Kidney epithelial cell (primary cell): ENCODE measurements at regions not wholly inside any gene's neighbourhood (a gene's known extent, or its start where the extent isn't known, plus 50 kb on each side); places are given as distances from the start of the nearest gene placed in this dataset.

ENCODE experiments used
- DNase-seq: peaks from one replicate; pipeline ENCODE4 v3.0.0-alpha.2; 2010; ENCODE audit warnings: low read depth
- H3K27me3 ChIP-seq: 2 replicates; pipeline ENCODE4 v1.6.0; 2011; ENCODE audit warnings: low read length; ENCODE audit not compliant: control insufficient read depth, insufficient read depth
- H3K36me3 ChIP-seq: 2 replicates; pipeline ENCODE4 v1.5.1; 2011; ENCODE audit warnings: low read length; ENCODE audit not compliant: control insufficient read depth, insufficient read depth
- H3K4me3 ChIP-seq: 2 replicates; pipeline ENCODE4 v1.5.1; 2011; ENCODE audit warnings: low read depth, mild to moderate bottlenecking, control low read depth, low read length
- TF ChIP-seq, protein P1 (sequence below): IDR thresholded peaks from 2 replicates; pipeline ENCODE4 v1.5.1; 2011; ENCODE audit warnings: mild to moderate bottlenecking, moderate library complexity, low read length, control low read depth, inconsistent platforms; ENCODE audit not compliant: insufficient read depth, poor library complexity, severe bottlenecking

DNA sequence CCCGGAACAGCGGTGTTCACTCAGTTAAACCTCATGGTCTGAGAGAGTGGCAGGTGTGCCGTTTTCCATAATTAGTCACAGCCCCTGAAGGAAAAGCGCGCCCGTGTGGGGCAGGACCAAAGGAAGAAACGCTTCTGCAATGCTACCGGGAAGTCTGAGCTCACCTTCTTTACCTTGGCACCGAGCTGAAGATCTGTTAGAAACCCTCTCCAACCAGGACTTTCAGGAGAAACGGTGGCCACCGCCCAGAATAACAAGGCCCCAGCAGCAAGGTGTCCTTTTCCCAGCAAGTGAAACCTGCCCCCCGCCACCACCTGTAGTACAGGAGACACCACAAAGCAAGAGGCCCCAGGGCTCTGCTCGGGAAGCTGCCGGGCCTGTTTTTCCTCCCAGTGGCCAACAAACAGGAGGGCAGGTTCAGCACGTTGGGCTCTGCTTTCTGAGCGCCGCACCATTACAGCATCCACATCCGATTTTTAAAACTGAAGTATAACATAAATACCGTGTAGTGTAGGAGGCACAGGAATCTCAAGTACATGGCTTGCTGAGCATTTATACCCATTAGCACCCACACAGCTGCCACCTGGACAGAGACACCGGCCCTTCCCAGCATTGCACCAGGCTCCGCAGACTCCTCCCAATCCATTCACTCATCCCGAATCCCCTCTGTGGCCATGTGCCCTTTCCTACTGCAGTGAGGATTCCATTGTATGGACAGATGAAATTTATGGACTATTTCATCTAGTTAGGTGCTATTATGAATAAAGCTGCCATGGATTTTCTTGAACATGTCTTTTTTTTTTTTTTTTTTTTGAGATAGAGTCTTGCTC lies 121.8 kb upstream of the RIOK3 start:
- no peaks in the 10 kb centered on the region for H3K27me3 ChIP-seq
- no peaks in the 10 kb centered on the region for H3K36me3 ChIP-seq
- TF ChIP-seq, protein P1, sequence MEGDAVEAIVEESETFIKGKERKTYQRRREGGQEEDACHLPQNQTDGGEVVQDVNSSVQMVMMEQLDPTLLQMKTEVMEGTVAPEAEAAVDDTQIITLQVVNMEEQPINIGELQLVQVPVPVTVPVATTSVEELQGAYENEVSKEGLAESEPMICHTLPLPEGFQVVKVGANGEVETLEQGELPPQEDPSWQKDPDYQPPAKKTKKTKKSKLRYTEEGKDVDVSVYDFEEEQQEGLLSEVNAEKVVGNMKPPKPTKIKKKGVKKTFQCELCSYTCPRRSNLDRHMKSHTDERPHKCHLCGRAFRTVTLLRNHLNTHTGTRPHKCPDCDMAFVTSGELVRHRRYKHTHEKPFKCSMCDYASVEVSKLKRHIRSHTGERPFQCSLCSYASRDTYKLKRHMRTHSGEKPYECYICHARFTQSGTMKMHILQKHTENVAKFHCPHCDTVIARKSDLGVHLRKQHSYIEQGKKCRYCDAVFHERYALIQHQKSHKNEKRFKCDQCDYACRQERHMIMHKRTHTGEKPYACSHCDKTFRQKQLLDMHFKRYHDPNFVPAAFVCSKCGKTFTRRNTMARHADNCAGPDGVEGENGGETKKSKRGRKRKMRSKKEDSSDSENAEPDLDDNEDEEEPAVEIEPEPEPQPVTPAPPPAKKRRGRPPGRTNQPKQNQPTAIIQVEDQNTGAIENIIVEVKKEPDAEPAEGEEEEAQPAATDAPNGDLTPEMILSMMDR = no peak
- H3K4me3 ChIP-seq = no peak overlapping the region
- DNase-seq = no peak

DNA sequence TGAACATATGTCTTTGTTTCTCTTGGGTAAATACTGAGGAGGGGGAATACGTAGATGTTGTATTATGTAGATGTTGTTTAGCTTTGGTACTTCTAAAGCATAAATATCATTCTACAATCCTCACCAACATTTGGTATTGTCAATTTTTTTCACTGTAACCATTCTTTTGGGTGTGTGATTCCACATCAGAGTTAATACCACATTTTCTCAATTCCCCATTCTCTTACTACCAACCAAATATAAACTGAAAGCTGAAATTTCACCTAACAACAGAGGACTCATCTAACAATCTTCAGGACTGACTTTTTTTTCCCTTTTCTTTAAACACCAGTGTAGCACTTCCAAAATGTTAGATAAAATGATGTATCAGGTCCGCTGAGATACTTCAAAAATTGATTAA lies 120.7 kb upstream of the RIOK3 start:
- TF ChIP-seq, protein P1 = no peak
- no peak overlapping the region for H3K4me3 ChIP-seq
- no peak for DNase-seq
- H3K36me3 ChIP-seq = no peaks in the 10 kb centered on the region
- no peaks in the 10 kb centered on the region for H3K27me3 ChIP-seq

DNA sequence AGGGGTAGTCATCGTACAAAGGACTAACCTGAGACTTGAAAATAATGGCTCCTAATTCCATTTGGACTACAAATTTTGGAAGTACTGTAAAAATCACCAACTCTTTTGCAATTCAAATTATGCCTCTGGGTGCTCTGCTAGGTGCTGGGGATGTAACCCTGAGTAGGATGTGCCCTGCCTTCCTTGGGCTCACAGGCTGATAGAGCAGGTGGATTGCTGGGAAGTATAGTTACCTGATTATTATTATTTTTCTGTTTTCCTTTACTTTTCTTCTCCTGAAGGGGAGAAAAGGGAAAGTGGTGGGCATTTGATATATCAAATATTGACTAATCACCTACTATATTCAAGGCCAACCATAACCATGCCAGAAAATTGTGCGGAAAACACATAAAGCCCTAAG lies 119.3 kb upstream of the RIOK3 start:
- TF ChIP-seq, protein P1 = no peak

DNA sequence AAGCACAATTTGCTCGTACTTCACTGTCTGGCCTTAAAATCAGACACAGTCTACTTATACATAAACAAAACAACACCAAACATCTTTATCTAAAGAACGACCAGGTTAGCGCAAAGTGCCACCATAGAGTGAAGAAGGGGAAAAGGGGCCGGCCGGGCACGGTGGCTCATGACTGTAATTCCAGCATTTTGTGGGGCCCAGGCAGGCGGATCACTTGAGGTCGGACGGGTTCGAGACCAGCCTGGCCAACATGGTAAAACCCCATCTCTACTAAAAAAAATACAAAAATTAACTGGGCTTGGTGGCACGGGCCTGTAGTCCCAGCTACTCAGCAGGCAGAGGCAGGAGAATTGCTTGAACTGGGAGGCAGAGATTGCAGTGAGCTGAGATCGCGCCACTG lies 118.5 kb upstream of the RIOK3 start:
- DNase-seq = no peak
- Histone ChIP-seq H3K27me3 (no peaks in the 10 kb centered on the region), H3K36me3 (no peaks in the 10 kb centered on the region), H3K4me3 (no peak overlapping the region)
- TF ChIP-seq, protein P1 = no peak

More for the DNA sequence above, 119.3 kb upstream of the RIOK3 start:
- no peak for DNase-seq
- no peaks in the 10 kb centered on the region for H3K36me3 ChIP-seq
- no peak overlapping the region for H3K4me3 ChIP-seq
- H3K27me3 ChIP-seq = no peaks in the 10 kb centered on the region

DNA sequence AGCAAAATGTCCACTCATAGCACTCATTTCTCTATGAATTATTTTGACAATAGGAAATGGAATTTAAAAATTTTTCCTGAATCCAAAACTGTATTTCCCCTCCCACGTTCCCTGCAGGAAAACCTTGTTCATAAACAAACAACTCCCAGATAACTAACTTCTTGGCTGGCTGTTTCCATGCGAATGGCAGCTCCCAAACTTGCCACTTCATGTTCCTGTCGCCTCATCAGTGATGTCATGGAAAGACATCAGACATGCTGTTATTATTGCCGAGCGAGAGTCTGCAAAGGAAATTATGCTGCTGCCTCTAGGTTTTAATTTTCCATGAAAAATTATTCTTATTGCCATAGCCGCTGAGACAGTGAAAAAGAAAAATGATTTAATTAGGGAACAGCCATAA lies 117.0 kb upstream of the RIOK3 start:
- TF ChIP-seq, protein P1 = no peak
- H3K27me3 ChIP-seq = no peaks in the 10 kb centered on the region
- no peak overlapping the region for H3K4me3 ChIP-seq
- no peaks in the 10 kb centered on the region for H3K36me3 ChIP-seq
- DNase-seq = no peak
